HAP-1 (cell line): ENCODE measurements at regions not wholly inside any gene's neighbourhood (a gene's known extent, or its start where the extent isn't known, plus 50 kb on each side); places are given as distances from the start of the nearest gene placed in this dataset.
"Not testable (repeated sequence)": the region's sequence is repeated elsewhere in the genome, so short reads cannot be mapped to it uniquely, and the experiment has no call there.

ENCODE experiments used
- DNase-seq, 2 experiments: peaks; one replicate each; pipeline ENCODE4 v3.0.0-alpha.2; 2016 to 2020; ENCODE audit warnings: low spot score in 2 of 2
- H3K27me3 ChIP-seq: fragments of 250-450 bp; sonication (Bioruptor Pico); 2 replicates; pipeline ENCODE4 v1.5.1; 2020; ENCODE audit warnings: low read depth, mild to moderate bottlenecking, moderate library complexity
- H3K36me3 ChIP-seq: fragments of 250-450 bp; sonication (Bioruptor Pico); replicated peaks from 2 replicates; pipeline ENCODE4 v1.5.1; 2020; ENCODE audit warnings: mild to moderate bottlenecking
- H3K4me1 ChIP-seq: fragments of 250-450 bp; sonication (Bioruptor Pico); 2 replicates; pipeline ENCODE4 v1.5.1; 2020; ENCODE audit warnings: mild to moderate bottlenecking
- H3K4me3 ChIP-seq: fragments of 250-450 bp; sonication (Bioruptor Pico); 2 replicates; pipeline ENCODE4 v1.5.1; 2020; ENCODE audit warnings: mild to moderate bottlenecking, moderate library complexity
- H3K9me3 ChIP-seq: fragments of 250-450 bp; sonication (Bioruptor Pico); 2 replicates; pipeline ENCODE4 v1.5.1; 2020; ENCODE audit warnings: mild to moderate bottlenecking, moderate library complexity
- in situ Hi-C: fragments of 300-500 bp; cut with MboI; formaldehyde crosslinking; loops from 3 replicates; pipeline ENCODE4 v1.14.3; 2020; ENCODE audit warnings: low sequenced_read_pairs, inconsistent platforms, mixed read lengths

- in situ Hi-C loops, result no loop called here
- Histone ChIP-seq H3K4me1 (no peaks in the 10 kb centered on the region), H3K27me3 (no peaks in the 10 kb centered on the region), H3K4me3 (no peak overlapping the region), H3K36me3 (no peaks in the 10 kb centered on the region), H3K9me3 (no peaks in the 10 kb centered on the region)
- no peak for DNase-seq
These were observed 251.6 kb downstream of the CRLF2 start for GRCh38 chrX:960821-961220.

GRCh38 chrX:959595-959994 lies 252.9 kb downstream of the CRLF2 start:
- Histone ChIP-seq H3K36me3 (no peaks in the 10 kb centered on the region), H3K9me3 (no peaks in the 10 kb centered on the region), H3K4me1 (no peaks in the 10 kb centered on the region), H3K4me3 (no peak overlapping the region), H3K27me3 (no peaks in the 10 kb centered on the region)
- no peak for DNase-seq
- in situ Hi-C loops, result no loop called here

GRCh38 chrX:955168-955781 lies 257.2 kb downstream of the CRLF2 start:
- DNase-seq, H3K9me3 ChIP-seq, H3K36me3 ChIP-seq, H3K4me3 ChIP-seq, in situ Hi-C loops, H3K27me3 ChIP-seq, H3K4me1 ChIP-seq: not testable (repeated sequence)

GRCh38 chrX:953879-954482 lies 258.5 kb downstream of the CRLF2 start:
- DNase-seq, result no peak
- Histone ChIP-seq H3K36me3 (no peaks in the 10 kb centered on the region), H3K4me1 (no peaks in the 10 kb centered on the region), H3K9me3 (no peaks in the 10 kb centered on the region), H3K27me3 (no peaks in the 10 kb centered on the region), H3K4me3 (no peak overlapping the region)
- in situ Hi-C loops, result no loop called here

DNA sequence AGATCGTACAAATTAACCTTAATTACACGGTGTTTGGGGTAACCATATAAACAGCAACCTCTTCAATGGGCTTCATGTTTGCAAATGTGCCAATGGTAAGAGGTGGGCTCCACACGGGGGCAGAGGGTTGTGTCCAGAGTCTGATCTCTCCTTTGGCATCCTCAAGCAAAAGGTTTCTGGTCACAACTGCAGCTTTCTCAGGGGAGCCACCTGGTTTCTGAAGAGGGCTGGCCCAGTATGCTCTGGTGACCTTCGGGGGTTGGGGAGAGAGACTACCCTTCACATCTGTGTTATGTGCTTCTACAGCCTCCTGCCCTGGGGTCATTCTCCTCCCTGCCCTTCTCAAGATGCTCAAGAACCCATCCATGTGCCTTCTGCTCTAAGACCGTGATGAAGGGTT lies 259.6 kb downstream of the CRLF2 start:
- H3K36me3 ChIP-seq, result no peaks in the 10 kb centered on the region
- no peaks in the 10 kb centered on the region for H3K27me3 ChIP-seq

DNA sequence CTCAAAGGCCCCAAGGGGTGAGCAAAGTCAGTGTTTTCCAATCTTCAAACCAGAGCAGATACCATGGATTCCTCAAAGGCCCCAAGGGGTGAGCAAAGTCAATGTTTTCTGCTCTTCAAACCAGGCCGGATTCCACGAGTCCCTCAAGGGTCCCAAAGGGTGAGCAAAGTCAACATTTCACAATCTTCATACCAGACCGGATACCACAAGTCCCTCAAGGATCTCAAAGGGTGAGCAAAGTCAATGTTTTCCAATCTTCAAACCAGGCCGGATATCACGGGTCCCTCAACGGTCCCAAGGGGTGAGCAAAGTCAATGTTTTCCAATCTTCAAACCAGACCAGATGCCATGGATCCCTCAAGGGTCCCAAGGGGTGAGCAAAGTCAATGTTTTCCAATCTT lies 265.2 kb downstream of the CRLF2 start:
- H3K36me3 ChIP-seq, H3K27me3 ChIP-seq, H3K4me3 ChIP-seq, H3K9me3 ChIP-seq, DNase-seq, in situ Hi-C loops, H3K4me1 ChIP-seq: not testable (repeated sequence)

More for the DNA sequence above, 259.6 kb downstream of the CRLF2 start:
- Histone ChIP-seq H3K4me1 (no peaks in the 10 kb centered on the region), H3K9me3 (no peaks in the 10 kb centered on the region), H3K4me3 (no peak overlapping the region)
- no peak for DNase-seq
- in situ Hi-C loops, result no loop called here

DNA sequence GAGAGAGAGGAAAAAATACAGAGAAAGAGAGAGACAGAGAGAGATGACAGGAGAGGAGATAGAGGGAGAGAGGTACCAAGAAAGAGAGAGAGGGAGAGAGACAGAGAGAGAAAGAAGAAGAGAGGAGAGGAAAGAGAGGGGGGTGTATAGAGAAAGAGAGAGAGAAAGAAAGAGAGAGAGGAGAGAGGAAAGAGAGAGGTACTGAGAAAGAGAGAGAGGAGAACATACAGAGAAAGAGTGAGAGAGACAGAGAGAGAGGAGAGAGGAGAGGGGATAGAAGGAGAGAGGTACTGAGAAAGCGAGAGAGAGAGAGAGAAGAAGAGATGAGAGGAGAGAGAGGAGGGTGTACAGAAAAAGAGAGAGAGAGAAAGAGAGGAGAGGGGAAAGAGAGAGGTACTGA lies 269.4 kb downstream of the CRLF2 start:
- H3K27me3 ChIP-seq, result no peaks in the 10 kb centered on the region
- H3K4me1 ChIP-seq, result no peaks in the 10 kb centered on the region
- DNase-seq, result no peak
- H3K36me3 ChIP-seq, result no peaks in the 10 kb centered on the region
- H3K9me3 ChIP-seq, result no peaks in the 10 kb centered on the region
- in situ Hi-C loops, result no loop called here
- no peak overlapping the region for H3K4me3 ChIP-seq

DNA sequence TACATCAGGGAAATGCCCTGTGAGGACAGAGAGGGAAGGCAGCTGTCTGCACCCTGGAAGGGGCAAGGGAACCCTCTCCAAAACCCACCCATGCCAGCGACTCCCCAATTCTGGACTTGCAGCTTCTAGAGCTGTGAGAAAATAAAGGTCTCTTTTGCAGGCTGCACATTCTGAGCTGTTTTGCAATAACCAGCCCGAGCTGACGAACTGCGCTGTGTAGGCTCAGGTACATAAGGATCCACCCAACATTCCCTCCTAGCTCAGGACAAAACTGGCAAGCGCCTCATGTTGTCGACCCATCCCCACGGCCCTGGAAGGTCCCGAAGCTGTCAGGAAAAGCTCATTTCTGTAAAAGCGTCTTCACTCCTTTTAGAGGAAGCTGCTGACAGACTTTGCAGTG lies 271.8 kb downstream of the CRLF2 start:
- Histone ChIP-seq H3K27me3 (no peaks in the 10 kb centered on the region), H3K9me3 (no peaks in the 10 kb centered on the region), H3K4me3 (no peak overlapping the region), H3K36me3 (no peaks in the 10 kb centered on the region), H3K4me1 (no peaks in the 10 kb centered on the region)
- no peak for DNase-seq
- in situ Hi-C loops, result no loop called here

- in situ Hi-C loops, result no loop called here
- H3K4me3 ChIP-seq, result no peak overlapping the region
- H3K27me3 ChIP-seq, result no peaks in the 10 kb centered on the region
These were observed 275.3 kb downstream of the CRLF2 start for GRCh38 chrX:936979-937769.

GRCh38 chrX:933611-934010 lies 278.8 kb downstream of the CRLF2 start:
- no peaks in the 10 kb centered on the region for H3K4me1 ChIP-seq
- DNase-seq, result no peak
- H3K36me3 ChIP-seq, result no peaks in the 10 kb centered on the region
- H3K9me3 ChIP-seq, result no peaks in the 10 kb centered on the region
- no peaks in the 10 kb centered on the region for H3K27me3 ChIP-seq
- no peak overlapping the region for H3K4me3 ChIP-seq
- in situ Hi-C loops, result no loop called here

More at GRCh38 chrX:936979-937769, 275.3 kb downstream of the CRLF2 start:
- Histone ChIP-seq H3K36me3 (no peaks in the 10 kb centered on the region), H3K9me3 (no peaks in the 10 kb centered on the region), H3K4me1 (no peaks in the 10 kb centered on the region)
- DNase-seq, result no peak

DNA sequence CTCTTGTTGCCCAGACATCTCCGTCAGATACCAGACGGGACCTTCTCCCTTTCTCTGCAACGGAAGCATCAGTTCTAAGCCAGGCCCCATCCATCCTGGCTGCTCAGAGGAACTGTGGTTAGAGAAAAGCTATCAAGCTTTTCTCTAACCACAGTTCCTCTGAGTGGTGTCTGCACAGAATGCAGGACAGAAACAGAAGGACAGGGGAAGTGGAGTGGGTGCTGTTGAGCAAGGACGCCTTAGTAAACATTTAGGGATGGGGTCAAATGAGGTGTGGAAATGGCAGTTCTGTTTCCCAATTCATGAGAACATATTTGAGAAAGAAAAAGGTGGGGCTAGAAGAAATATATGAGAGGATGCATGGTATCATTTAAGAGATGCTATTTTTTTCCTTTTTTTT lies 283.8 kb downstream of the CRLF2 start:
- no peak overlapping the region for H3K4me3 ChIP-seq
- DNase-seq, result no peak
- H3K4me1 ChIP-seq, result no peaks in the 10 kb centered on the region
- H3K27me3 ChIP-seq, result no peaks in the 10 kb centered on the region
- H3K36me3 ChIP-seq, result no peaks in the 10 kb centered on the region
- in situ Hi-C loops, result no loop called here
- H3K9me3 ChIP-seq, result no peaks in the 10 kb centered on the region

GRCh38 chrX:926991-927390 lies 285.5 kb downstream of the CRLF2 start:
- in situ Hi-C loops, result no loop called here
- Histone ChIP-seq H3K9me3 (no peaks in the 10 kb centered on the region), H3K36me3 (no peaks in the 10 kb centered on the region), H3K4me1 (no peaks in the 10 kb centered on the region), H3K27me3 (no peaks in the 10 kb centered on the region), H3K4me3 (no peak overlapping the region)
- no peak for DNase-seq

DNA sequence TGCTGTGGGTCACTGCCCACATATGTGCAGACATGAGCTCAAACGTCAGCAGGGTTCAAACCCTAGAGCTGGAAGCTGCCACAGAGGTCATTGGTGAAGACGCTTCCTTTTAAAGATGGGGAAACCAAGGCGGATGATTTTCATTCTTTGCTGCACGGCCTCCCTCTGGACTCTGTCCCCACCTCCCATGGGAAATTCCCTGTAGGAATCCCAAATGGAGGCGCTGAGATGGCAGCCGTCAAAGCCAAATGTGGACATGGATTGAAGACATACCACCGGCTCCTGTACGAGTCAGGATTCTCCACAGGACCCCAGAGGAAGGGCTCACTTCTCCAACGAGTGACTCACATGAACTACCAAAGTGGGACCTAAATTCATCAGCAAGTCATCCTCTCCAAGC lies 286.4 kb downstream of the CRLF2 start:
- no peak for DNase-seq
- Histone ChIP-seq H3K9me3 (no peaks in the 10 kb centered on the region), H3K36me3 (no peaks in the 10 kb centered on the region), H3K4me1 (no peaks in the 10 kb centered on the region), H3K4me3 (no peak overlapping the region), H3K27me3 (no peaks in the 10 kb centered on the region)
- in situ Hi-C loops, result no loop called here

- no peak for DNase-seq
- in situ Hi-C loops, result no loop called here
- Histone ChIP-seq H3K9me3 (no peaks in the 10 kb centered on the region), H3K27me3 (no peaks in the 10 kb centered on the region), H3K36me3 (no peaks in the 10 kb centered on the region), H3K4me1 (no peaks in the 10 kb centered on the region), H3K4me3 (no peak overlapping the region)
These were observed 286.8 kb downstream of the CRLF2 start for GRCh38 chrX:925652-926061.
